Stomach (tissue), 8 donors: ENCODE measurements at regions not wholly inside any gene's neighbourhood (a gene's known extent, or its start where the extent isn't known, plus 50 kb on each side); places are given as distances from the start of the nearest gene placed in this dataset.

Source experiments
- DNase-seq, 2 donors: peaks; one replicate each; pipeline versions ENCODE4 v3.0.0 to v3.0.0-alpha.2; 2013 to 2019
- H3K27ac ChIP-seq, 5 donors: fragments of 200-600 bp in 4 of 5; sonication (generic) in 4 of 5; one replicate each; pipeline ENCODE4 v1.5.1; 2013 to 2019; ENCODE audit warnings: mild to moderate bottlenecking in 1 of 5, moderate library complexity in 1 of 5
- H3K27me3 ChIP-seq, 3 donors: fragments of 200-600 bp; sonication (generic); one replicate each; pipeline ENCODE4 v1.5.1; 2017 to 2019; ENCODE audit warnings: mixed run types in 1 of 3
- H3K36me3 ChIP-seq, 4 donors: fragments of 200-600 bp; sonication (generic); 1 replicate in 3 of 4; 2 replicates in 1 of 4; pipeline ENCODE4 v1.5.1; 2016 to 2019
- H3K4me1 ChIP-seq, 4 donors: fragments of 200-600 bp; sonication (generic); one replicate each; pipeline ENCODE4 v1.5.1; 2016 to 2019
- H3K4me3 ChIP-seq, 4 donors: fragments of 200-600 bp; sonication (generic) in 3 of 4; one replicate each; pipeline ENCODE4 v1.5.1; 2016 to 2019; ENCODE audit warnings: mild to moderate bottlenecking in 1 of 4
- H3K9me3 ChIP-seq, 4 donors: fragments of 200-600 bp; sonication (generic); one replicate each; pipeline ENCODE4 v1.5.1; 2016 to 2019
- EP300 ChIP-seq: sonication (generic); formaldehyde crosslinking; IDR thresholded peaks from one replicate; pipeline ENCODE4 v1.6.1; 2017; ENCODE audit warnings: antibody characterized with exemption
- POLR2A ChIP-seq, 4 donors: fragments of 450-650 bp; IDR thresholded peaks; one replicate each; pipeline ENCODE4 v1.6.1; 2016; ENCODE audit warnings: antibody characterized with exemption in 4 of 4, control low read depth in 2 of 4, mild to moderate bottlenecking in 1 of 4, moderate library complexity in 1 of 4
- POLR2AphosphoS5 ChIP-seq, 3 donors: sonication (generic); formaldehyde crosslinking; IDR thresholded peaks; one replicate each; pipeline ENCODE4 v1.6.1; 2016; ENCODE audit warnings: antibody characterized with exemption in 3 of 3
- WGBS, 5 donors: extraction: QIAGEN DNeasy Blood & Tissue Kit in 3 of 5; methylation state at CpG; one replicate each; pipeline versions ENCODE4 v1.1.5 to v1.1.7; 2013 to 2018; 5-methylcytosine and 5-hydroxymethylcytosine counted together
- intact Hi-C: fragments of 100-400 bp; cut with DNase I; formaldehyde crosslinking; loops from one replicate; pipeline ENCODE4 v1.15.1; 2023; ENCODE audit warnings: low total_unique reads
- TF ChIP-seq, protein P1 (sequence below), 7 experiments: fragments of 450-650 bp in 4 of 7; fragments of 200-600 bp in 3 of 7; sonication (generic) in 3 of 7; IDR thresholded peaks; one replicate each; pipeline ENCODE4 v1.5.1; 2016 to 2019; ENCODE audit warnings: antibody characterized with exemption in 7 of 7, control low read depth in 2 of 7, mild to moderate bottlenecking in 1 of 7
- donor health status: healthy with polysubstance abuse.
- donor health status: Bipolar disorder and iron deficiency.
- donor health status: healthy.

GRCh38 chrX:81564851-81565250 lies 362.9 kb downstream of the SH3BGRL start:
- intact Hi-C loops: no loop called here
- 27 to 77% (median 56%) methylated on average over 2 of the region's 2 CpGs for WGBS, 5 donors

DNA sequence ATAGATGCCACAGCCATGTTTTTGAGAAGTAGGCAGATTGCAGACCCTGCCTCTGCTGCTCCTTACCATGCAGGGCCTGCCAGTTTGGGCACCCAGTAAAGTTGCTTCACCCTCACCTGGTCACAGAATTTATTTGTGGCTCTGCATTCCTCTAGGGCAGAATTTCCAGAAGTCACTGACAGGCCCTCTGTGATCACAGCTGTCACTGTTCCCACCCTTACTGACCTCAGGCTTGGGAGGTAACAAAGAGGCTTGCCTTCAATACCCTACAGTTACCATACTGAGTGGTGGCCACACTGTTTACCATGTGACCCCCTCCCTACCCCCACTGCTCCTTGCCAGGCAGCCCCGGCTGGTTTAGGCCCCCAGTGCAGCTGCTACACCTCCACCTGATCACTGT lies 375.1 kb downstream of the SH3BGRL start:
- Histone ChIP-seq H3K27ac (no peak overlapping the region), H3K27me3 (no peaks in the 10 kb centered on the region), H3K4me3 (no peak overlapping the region), H3K4me1 (no peaks in the 10 kb centered on the region), H3K9me3 (peaks cover 0 to 11% (median 5%) of the 10 kb centered on the region in 4 donors), H3K36me3 (no peaks in the 10 kb centered on the region)
- WGBS, 5 donors: 47 to 100% (median 57%) methylated on average over 1 of the region's 1 CpG; no CpG with 5 or more reads in 1 of the 5 donors
- intact Hi-C loops: no loop called here
- DNase-seq: no peak
- TF ChIP-seq EP300 (no peak), POLR2AphosphoS5 (IDR thresholded peaks at IDR 0.05) (no peak), POLR2A (IDR thresholded peaks at IDR 0.05) (no peak)

More at GRCh38 chrX:81564851-81565250, 362.9 kb downstream of the SH3BGRL start:
- Histone ChIP-seq H3K4me1 (no peaks in the 10 kb centered on the region), H3K27ac (no peak overlapping the region), H3K27me3 (peaks cover 0 to 5% (median 0%) of the 10 kb centered on the region in 3 donors), H3K4me3 (no peak overlapping the region), H3K36me3 (no peaks in the 10 kb centered on the region), H3K9me3 (no peaks in the 10 kb centered on the region)
- TF ChIP-seq, protein P1, sequence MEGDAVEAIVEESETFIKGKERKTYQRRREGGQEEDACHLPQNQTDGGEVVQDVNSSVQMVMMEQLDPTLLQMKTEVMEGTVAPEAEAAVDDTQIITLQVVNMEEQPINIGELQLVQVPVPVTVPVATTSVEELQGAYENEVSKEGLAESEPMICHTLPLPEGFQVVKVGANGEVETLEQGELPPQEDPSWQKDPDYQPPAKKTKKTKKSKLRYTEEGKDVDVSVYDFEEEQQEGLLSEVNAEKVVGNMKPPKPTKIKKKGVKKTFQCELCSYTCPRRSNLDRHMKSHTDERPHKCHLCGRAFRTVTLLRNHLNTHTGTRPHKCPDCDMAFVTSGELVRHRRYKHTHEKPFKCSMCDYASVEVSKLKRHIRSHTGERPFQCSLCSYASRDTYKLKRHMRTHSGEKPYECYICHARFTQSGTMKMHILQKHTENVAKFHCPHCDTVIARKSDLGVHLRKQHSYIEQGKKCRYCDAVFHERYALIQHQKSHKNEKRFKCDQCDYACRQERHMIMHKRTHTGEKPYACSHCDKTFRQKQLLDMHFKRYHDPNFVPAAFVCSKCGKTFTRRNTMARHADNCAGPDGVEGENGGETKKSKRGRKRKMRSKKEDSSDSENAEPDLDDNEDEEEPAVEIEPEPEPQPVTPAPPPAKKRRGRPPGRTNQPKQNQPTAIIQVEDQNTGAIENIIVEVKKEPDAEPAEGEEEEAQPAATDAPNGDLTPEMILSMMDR (IDR thresholded peaks at IDR 0.05): no peak
- no peak for TF ChIP-seq POLR2A (IDR thresholded peaks at IDR 0.05)
- no peak for TF ChIP-seq EP300
- no peak for TF ChIP-seq POLR2AphosphoS5 (IDR thresholded peaks at IDR 0.05)
- no peak for DNase-seq

DNA sequence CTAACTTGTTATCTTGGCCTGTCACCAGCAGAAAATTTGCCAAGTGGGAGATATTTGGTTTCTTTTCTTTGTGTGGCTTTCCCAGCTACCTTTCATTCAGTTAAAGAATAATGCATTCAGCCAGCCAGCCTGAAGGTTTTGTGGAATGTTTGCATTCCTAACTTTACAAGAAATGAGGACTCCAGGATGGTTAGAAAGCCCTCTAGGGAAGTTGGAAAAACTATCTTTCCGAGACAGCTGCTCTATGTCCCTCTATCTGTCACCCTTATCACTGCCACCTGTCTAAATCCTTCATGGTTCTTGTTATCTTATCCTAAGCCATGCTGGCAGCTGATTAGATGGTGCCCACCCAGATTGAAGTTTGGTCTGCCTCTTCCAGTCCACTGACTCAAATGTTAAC lies 384.2 kb downstream of the SH3BGRL start:
- no peak overlapping the region for H3K27ac ChIP-seq
- WGBS, 5 donors: 0 to 15% (median 14%) methylated on average over 1 of the region's 1 CpG
- TF ChIP-seq POLR2A (IDR thresholded peaks at IDR 0.05) (no peak), EP300 (no peak), POLR2AphosphoS5 (IDR thresholded peaks at IDR 0.05) (no peak)
- TF ChIP-seq, protein P1 (IDR thresholded peaks at IDR 0.05): no peak
- H3K27me3 ChIP-seq: no peaks in the 10 kb centered on the region
- H3K4me1 ChIP-seq: no peaks in the 10 kb centered on the region
- intact Hi-C loops: no loop called here
- DNase-seq: no peak
- H3K9me3 ChIP-seq: no peaks in the 10 kb centered on the region
- H3K4me3 ChIP-seq: no peak overlapping the region
- no peaks in the 10 kb centered on the region for H3K36me3 ChIP-seq

DNA sequence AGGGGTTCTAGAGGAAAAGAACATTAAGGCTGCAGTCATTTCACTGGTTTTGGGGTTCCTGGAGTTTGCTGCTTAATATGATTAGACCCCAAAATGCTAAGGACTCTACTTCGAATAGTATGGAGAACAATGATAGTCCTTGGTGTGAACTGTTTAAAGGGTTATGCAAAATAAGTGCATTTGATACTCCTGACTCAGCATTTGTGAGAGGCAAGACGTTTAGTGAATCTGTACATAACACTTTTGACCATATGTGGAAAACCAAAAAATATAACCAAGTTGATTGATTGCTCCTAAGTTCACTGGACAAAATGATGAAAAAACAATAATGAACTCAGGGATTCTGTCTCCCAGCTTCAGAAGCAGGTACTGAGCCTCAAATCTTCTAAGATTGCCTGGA lies 414.1 kb downstream of the SH3BGRL start:
- TF ChIP-seq POLR2AphosphoS5 (IDR thresholded peaks at IDR 0.05) (no peak), EP300 (no peak), POLR2A (IDR thresholded peaks at IDR 0.05) (no peak)
- TF ChIP-seq, protein P1 (IDR thresholded peaks at IDR 0.05): no peak
- intact Hi-C loops: no loop called here
- no peaks in the 10 kb centered on the region for H3K27me3 ChIP-seq
- H3K27ac ChIP-seq: no peak overlapping the region
- H3K9me3 ChIP-seq: no peaks in the 10 kb centered on the region
- WGBS, 5 donors: 38 to 59% (median 49%) methylated on average over 2 of the region's 2 CpGs
- DNase-seq: no peak
- H3K36me3 ChIP-seq: no peaks in the 10 kb centered on the region
- no peak overlapping the region for H3K4me3 ChIP-seq
- no peaks in the 10 kb centered on the region for H3K4me1 ChIP-seq

- intact Hi-C loops: no loop called here
- no peaks in the 10 kb centered on the region for H3K9me3 ChIP-seq
- no peak overlapping the region for H3K4me3 ChIP-seq
- no peak for TF ChIP-seq EP300
- no peak for TF ChIP-seq POLR2AphosphoS5 (IDR thresholded peaks at IDR 0.05)
- no peak for TF ChIP-seq POLR2A (IDR thresholded peaks at IDR 0.05)
- TF ChIP-seq, protein P1 (IDR thresholded peaks at IDR 0.05): no peak
- no peak for DNase-seq
- no peaks in the 10 kb centered on the region for H3K4me1 ChIP-seq
- H3K36me3 ChIP-seq: no peaks in the 10 kb centered on the region
- no peak overlapping the region for H3K27ac ChIP-seq
- no peaks in the 10 kb centered on the region for H3K27me3 ChIP-seq
Observed at GRCh38 chrX:81662381-81662780, 460.5 kb downstream of the SH3BGRL start.
